SK-N-DZ (cell line): ENCODE measurements at regions not wholly inside any gene's neighbourhood (a gene's known extent, or its start where the extent isn't known, plus 50 kb on each side); places are given as distances from the start of the nearest gene placed in this dataset.

ENCODE experiments used
- DNase-seq: peaks from one replicate; pipeline ENCODE4 v3.0.0-alpha.2; 2015; ENCODE audit warnings: low spot score

DNA sequence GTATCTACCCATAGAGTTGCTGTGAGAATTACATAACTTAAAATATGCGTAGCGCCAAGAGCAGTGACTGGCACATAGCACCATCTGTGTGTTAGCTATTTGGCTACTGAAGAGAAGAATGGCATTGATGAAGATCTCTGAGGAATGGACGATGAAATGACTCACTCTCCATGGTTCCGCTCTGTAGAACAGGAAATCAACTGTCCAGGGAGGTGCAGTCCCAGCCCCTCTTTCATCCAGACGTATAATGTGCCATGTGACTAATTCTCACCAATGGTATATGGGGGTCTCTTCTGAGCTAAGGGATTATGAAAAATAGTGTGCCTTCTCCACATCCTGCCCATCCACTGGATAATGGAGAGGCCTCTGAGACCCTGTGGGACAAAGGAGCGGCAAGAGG lies 254.8 kb downstream of the CYP26B1 start:
- no peak for DNase-seq

DNA sequence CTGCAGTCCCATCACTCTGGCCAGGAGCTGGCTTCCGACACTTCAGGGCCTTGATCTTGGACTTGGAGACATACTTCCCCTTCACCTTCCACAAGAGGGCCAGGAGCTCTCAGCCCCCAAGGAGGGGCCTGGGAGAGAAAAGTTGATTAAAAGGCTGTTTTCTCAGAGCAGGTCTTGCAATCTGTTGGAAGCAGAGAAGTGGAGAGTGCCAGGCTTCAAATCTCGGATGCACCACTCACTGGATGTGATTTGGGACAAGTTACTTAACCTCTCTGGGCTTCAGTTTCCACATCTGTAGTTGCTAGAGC lies 255.3 kb downstream of the CYP26B1 start:
- DNase-seq = no peak

DNA sequence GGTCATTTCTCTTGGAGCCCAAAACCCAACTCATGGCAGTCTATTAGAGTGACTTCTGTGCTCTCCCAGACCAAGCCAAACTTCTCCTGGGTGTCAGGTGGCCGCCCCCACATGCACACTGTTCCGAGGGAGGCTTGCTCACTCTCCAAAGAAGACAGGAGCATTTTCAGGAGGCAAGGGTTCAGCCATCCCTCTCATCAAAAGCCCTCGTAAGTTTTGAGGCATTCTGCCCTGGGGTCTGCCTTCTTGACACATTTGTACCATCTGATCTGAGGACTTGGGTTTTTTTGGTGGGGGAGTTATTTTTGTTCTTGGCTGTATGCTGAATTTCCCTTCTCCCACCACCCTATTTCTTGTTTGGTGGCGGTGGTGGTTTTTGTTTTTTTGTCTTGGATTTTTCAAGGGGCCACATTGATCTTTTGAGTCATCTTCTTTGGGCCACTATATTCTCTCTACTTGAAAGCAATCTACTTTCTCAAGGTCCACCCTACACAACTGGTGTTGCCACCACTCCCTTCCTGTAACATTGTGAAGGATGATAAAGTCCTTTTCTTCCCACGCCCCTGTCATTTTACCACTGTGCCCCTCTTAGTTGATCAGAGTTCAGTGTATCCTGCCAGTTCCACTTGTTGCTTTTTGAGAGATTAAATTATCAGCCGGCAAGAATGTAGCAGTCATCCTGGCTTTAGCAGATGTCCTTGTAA lies 255.8 kb downstream of the CYP26B1 start:
- DNase-seq = no peak

DNA sequence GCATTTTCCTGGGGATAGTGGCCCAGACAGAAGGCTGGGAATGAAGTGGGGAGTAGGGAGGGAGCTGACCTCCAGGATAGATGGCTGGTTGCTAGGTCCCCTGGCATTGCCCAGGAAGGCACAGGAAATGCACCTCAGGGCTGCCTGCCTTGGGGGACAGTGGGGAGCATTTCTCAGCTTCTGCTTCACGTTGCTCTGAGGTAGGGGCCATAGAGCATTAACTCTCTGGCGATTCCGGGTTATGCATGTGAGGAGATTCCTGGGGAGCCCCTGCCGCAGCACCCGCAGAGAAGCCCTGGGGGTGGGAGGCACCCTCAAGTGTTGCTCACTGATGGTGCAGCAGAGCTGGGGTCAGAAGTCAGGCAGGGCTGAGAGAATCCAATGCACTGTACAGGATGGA lies 256.5 kb downstream of the CYP26B1 start:
- DNase-seq = no peak

DNA sequence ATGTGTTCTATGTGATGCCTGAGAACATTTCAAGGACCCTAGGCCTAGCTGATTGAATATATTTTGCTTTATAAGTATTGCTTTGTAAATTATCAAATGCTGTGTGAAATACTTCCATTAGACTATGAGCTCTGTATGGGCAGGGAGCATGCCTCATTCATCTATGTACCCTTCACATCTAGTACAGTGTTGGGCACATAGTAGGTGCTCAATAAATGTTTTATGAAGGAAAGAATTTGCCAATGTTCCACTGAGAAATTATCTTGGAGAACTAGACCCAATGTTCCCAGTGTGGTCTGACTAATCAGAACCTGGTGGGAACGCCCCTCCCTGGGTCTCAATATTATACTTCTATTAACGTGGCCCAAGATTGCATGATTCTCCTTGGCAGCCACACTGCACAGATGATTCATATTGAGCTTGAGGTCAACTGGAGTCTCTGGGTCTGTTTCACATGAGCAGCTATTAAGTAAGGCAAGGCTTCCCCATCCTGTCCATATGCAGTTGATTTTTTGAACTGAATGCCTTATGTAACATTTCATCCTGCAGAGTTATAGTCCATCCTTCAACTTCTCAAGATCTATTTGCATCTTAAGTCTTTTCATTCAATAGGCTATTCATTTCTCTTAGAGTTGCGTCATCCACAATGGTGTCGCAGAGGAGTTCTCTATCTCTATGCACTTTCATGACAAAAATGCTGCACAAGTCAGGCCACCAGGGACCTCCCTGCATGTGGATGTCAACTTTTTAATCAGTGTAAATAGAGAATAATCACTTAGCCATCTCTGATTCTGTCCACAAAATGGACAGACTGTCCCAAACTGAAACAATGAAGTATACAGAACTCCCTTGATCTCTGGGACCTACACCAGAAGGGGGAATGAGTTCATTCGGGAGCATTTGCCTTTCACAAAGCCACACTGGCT lies 257.6 kb downstream of the CYP26B1 start:
- DNase-seq = no peak

DNA sequence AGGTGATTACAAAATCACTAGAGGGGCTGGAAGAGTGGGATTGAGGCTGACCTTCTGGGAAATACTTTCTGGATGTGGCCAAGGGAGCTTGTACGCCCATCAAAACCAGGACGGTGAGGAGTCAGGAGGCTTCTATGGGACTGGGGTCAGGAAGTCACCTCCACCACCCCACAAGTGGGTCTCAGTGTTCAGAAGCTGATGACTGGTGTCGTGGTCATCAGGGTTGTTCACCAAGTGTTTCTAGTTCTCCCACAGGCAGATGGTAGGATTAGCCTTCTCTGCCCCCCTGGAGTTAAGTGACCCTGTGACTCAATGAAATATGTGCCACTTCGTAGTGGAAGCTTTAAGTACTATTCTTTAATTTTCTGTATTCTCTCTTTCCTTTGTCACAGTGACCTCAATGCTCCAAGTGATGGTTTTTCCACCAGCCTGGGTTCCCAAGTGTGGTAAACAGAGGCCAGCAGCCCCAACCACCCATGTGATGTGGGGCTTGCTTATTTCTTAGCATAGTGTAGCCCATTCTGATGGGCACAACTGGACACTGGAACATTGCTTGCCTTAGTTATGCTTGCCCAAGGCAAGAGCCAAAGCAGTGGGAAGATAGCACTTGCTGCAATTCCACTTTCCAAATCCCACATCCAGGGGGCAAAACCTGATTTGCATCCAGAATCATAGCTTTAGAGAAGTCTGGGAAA lies 258.8 kb downstream of the CYP26B1 start:
- DNase-seq = no peak

DNA sequence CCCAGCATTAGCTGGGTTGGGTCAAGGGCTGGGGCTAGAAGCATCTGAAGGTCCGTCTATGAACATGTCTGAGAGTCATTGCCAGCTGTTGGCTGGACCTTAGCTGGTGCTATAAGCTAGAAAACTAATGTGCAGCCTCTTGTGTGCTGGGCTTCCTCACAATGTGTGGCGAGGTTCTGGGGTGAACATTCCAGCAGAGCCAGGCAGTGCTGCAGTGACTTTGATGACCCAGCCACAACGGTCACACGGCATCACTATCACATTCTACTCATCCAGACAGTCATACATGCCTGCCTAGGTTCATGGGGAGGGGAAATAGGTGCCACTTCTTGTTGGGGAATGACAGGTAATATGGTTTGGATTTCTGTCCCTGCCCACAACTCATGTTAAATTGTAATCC lies 260.5 kb downstream of the CYP26B1 start:
- DNase-seq = no peak

DNA sequence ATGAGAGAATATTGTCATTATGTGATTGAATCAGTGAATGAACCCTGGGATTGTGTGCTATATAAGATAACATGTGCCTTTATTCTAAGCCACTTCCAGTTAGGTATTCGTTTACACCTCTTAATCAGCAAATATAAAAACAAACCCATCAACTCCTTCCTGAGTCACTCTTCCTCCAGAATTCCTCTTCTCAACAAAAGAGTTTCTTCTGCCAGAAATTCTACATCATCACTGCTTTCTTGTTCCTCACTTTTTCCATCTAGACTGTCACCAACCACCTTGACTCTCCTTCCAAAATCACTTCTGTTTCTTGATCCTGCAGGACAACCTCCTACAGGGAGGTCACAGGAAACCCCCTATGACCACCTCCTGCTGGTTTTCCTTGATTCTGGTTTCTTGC lies 261.4 kb downstream of the CYP26B1 start:
- DNase-seq = no peak

DNA sequence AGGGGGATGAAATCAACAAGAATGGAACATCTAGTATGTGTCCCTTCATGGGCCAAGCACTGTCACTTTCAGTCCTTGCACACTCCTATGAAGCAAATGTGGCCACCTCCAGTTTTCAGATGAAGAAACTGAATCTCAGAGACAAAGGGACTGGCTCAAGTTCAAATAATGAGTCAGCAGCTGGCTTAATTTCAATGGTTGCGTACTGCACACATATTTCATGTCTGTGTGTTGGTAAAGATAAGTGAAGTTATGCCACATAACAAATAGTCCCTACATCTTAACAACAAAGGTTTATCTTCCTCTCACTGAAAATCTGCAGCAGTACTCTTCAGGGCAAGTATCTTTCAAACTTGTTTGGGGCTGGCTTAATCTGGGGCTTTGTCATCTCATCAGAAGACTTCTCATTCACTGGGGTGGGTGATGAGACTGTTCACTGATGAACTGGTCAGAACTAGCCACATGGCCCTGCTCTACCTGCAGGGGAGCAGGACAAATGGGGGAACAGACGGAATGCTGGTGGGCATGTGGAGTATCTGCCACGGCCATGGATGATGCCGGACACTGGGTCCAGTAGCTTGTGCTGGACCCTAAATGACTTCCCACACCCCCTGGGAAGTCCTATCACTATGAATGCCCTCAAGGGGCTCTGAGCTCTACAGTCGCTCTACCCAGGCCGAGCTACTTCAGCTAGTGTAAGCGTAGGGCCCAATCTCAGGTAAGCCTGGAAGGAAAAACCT lies 263.2 kb downstream of the CYP26B1 start:
- no peak for DNase-seq

DNA sequence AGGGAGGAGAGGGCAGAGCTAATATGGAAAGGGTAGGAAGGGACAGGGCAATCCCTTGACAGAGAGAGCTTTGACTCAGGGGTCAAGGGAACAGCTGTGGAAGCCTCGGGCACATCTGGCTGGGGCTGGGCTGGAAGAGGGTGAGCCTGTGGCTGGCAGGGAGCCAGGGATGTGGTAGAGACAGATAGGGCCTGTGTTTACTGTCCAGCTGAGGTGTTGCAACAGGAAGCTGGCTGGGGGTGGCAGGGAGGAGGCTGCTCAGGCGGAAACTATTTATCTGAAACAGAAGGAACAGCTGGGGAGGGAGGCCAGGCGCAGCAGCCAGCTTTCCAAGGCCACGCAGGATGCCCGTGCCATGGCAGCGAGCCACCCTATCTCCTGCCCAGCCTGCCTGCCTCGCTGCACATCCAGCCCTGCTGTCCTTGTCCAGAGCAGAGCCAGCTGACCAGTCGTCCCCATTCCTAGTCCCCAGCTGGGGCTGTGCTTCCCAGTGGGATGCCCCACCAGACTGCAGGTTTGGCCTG lies 264.7 kb downstream of the CYP26B1 start:
- DNase-seq = no peak

DNA sequence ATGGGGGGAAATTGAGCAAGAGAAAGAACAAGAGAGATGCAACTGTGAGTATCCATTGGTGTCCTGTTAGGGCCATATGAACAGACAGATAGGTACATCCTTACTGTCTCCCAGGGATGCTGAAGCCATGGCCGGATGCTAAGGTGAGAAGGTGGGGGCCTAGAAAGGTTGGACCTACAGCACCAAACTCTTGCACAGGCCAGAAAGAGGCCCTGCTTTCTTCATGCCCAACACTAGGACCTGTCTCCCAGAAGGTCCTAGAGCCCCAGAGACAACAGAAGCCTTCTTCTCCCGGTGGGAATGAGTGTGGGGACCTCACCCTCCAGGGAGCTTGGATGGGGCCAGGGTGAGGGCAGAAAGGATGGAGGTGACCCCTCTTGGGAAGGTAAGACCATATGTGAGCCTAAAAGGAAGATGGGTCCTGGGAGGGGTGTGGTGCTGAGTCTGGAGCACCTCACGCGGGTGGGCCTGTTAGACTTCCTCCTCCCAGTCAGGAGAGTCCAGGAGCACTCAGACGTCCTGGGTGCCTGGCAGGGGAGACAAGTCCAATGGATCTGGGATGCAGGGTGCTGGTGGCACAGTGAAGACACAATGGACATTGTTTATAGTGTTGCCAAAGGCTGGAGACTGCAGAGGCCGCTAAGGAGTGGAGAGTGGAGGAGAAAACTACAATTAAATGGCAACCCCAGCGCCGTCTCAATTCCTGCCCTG lies 265.3 kb downstream of the CYP26B1 start:
- DNase-seq = no peak

DNA sequence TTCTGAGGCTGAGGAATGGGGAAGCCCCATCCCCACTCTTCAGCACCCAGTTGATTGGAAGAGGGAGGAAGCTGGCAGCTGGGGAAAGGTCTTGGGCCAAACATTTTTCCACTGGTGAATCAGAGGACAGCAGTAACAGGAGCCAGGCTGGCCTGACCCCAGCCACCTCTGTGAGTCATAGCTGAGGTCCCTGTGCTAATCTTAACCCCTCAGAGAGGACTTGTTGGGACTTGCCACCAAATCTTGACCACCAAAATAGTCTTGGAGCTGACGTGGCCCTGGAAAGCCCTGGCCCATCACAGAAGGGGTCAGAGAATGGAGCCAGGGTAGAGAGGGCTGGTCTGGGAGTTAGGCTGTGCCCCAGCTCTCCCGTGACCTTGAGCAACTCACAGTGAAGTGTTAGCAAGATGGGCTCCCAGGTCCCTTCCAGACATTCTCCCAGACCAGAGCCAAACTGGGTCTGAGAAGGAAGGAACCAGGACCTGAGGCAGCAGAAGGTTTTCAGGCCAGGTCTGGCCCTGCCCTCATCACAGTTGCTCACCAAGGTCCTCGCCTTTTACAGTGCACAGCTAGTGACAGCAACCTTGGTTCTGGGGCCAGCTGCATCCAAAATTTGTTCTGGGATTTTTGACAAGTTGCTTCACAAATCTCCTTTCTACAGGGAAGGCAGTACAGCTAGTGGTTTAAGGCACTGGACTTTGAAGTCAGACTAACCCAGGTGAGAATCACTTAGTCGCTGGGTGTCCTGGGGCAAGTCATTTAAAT lies 266.6 kb downstream of the CYP26B1 start:
- no peak for DNase-seq

DNA sequence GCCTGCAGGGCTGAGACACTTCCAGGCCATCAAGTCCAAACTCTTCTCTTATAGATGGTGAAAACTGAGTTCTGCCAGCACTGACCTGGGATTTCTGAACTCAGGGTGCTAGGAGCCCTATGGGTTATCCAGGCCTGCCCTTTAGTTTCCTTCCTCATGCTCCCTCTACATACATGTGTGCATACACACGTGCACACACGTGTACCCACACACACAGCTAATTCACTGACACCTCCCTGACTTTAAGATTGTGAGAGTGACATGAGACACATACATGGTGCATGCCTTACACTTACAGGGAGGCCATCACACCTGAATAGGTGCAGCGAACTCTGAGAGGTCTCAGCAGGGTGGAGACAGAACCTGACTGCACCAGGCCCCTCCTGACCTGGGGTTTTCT lies 267.4 kb downstream of the CYP26B1 start:
- DNase-seq = no peak

DNA sequence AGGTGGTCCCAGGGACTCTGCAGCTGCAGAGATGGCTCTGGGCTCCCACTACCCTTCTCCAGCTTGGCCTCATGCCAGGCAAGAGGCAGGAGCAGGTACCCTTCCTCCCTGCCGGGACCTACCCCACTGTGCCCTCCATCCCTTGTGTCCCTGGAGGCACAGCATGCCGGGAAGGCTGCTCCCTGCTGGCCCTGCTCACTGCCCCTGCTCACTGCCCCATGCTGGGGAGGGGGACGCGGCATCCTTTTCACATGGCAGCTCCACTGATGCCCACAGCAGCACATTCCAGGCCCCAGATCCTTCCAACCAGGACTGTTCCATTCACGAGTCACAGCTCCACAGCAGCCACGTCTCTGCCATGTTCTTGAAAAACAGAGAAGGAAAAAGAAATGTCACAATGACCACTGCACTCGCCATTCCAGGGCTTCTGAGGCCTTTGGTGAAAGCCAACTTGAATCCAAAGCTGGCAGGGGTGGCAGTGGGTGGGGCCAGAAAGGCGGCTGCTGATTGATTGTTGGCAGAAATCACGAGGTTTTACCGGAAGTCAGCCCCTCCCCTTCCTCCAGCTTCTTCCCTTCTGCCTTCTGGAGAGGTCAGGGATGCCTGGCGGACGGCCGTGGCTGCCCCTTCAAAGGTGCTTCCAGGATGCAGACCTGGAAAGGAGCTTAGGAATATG lies 268.0 kb downstream of the CYP26B1 start:
- no peak for DNase-seq

DNA sequence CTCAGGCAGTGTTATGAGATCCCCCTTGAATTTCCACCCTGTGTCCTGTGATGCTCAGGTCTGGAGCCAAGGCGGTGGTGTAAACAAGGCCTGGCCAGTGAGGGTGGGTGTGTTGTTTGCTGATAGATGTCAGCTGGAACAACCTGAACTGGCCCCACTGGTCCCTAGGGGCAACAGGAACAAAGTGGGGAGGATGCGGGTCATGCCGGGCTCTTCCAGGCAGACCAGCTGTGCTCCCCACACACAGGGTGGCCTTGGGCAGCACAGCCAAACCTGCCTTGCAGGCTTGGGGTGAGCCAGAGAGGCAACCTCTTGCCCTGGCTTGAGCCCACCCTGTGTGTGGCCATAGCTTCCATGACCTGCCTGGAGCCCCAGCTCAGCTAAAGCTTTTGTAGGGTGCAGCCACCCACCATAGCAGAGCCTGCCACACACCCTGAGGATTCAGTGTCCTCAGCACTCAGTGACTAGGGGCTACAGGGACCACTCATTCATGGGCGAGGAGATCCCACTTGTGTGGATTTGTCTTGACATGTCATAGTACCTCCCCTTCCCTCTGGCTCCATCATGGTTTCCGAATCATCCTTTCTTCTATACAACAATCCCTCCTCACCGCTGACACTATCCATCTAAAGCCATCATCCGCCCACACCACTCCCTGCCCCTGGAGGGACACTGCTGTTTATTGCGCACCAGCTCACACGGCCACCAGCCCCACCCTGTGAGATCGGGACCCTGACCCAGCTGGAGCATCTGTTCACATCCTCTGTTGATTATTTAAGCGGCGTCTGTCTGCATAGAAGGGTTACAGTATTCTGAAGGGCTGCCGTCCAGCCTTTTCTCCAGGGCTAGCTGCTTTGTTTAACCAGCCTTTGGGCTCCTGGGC lies 268.8 kb downstream of the CYP26B1 start:
- DNase-seq = no peak

DNA sequence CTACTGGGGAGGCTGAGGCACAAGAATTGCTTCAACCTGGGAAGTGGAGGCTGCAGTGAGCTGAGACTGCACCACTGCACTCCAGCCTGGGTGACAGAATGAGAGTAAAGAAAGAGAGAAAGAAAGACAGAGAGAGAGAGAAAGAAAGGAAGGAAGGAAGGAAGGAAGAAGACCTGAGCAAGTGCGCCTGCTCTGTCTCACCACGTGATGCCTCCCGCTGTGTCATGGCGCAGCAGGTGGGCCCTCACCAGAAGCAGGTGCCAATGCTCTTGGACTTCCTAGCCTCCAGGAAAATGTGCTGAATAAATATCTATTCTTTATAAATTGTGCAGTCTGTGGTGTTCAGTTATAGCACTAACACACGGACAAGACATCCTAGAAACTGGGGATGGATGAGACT lies 270.0 kb downstream of the CYP26B1 start:
- no peak for DNase-seq

DNA sequence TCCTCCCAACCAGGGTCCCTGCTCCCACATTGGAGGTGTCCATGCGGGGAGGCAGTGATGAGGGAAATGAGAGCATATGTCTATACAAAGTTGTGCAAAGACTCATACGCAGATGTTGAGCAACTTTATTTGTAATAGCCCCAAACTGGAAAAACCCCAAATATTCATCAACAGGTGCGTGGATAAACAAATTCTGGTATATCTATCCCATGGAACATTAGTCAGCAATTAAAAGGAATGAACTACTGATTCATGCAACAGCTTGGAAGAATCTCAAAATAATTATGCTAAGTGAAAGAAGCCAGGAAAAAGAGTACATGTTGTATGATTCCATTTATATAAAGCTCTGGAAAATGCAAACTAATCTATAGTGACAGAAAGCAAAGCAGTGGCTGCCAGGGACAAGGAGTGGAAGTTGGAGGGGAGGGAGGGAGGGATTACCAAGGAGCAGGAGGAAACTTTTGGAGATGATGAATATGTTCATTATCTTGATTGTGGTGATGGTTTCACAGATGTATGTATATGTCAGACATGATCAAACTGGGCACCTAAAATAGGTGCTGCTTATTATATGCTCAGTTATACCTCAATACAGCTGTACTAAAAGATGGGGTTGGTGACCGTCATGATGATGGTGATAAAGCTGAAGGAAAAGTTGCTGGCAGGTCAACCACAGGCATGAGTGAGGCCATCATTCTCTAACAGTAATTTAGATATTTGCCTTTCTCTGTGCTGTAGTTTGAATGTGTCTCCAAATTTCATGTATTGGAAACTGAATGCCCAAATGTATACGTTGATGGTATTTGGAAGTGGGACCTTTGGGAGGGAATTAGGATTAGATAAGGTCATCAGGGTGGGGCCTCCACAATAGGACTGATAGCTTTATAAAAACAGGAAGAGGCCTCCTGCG lies 270.9 kb downstream of the CYP26B1 start:
- no peak for DNase-seq
